A673 (cell line): ENCODE measurements at regions not wholly inside any gene's neighbourhood (a gene's known extent, or its start where the extent isn't known, plus 50 kb on each side); places are given as distances from the start of the nearest gene placed in this dataset.

Experiments used
- EZH2 ChIP-seq: fragments of 200-600 bp; sonication (generic); IDR thresholded peaks from 2 replicates; pipeline ENCODE4 v1.6.1; 2017; ENCODE audit warnings: borderline replicate concordance, low read depth, mild to moderate bottlenecking, mixed read lengths, antibody characterized with exemption, low read length; ENCODE audit not compliant: poor library complexity, severe bottlenecking
- TF ChIP-seq, protein P1 (sequence below): fragments of 300-800, 200-600 bp; sonication (generic); conservative IDR thresholded peaks from 2 replicates; pipeline ENCODE4 v1.5.1; 2017; ENCODE audit warnings: low read depth, mild to moderate bottlenecking, antibody characterized with exemption, low read length, moderate library complexity, mixed read lengths

DNA sequence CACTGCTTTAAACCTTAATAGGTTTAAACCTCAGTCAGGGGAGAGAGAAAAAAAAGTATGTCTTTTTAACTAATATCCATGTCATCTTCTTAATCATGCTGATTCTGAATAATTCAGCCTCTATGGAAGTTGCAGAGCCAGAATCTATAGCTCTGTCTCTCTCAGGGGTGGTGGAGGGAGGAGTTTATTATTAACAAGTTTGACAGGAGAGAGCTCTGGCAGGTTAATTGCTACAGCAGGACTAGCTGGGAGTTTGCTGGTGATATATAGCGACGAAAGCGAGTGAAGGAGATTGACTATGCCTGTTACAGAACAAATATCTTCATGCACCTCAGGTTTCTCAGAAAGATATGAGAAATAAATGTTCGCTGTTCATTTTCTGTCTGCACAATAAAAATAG lies 586.4 kb downstream of the TLE4 start:
- no peak for TF ChIP-seq EZH2
- TF ChIP-seq, protein P1, sequence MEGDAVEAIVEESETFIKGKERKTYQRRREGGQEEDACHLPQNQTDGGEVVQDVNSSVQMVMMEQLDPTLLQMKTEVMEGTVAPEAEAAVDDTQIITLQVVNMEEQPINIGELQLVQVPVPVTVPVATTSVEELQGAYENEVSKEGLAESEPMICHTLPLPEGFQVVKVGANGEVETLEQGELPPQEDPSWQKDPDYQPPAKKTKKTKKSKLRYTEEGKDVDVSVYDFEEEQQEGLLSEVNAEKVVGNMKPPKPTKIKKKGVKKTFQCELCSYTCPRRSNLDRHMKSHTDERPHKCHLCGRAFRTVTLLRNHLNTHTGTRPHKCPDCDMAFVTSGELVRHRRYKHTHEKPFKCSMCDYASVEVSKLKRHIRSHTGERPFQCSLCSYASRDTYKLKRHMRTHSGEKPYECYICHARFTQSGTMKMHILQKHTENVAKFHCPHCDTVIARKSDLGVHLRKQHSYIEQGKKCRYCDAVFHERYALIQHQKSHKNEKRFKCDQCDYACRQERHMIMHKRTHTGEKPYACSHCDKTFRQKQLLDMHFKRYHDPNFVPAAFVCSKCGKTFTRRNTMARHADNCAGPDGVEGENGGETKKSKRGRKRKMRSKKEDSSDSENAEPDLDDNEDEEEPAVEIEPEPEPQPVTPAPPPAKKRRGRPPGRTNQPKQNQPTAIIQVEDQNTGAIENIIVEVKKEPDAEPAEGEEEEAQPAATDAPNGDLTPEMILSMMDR: no peak
